NB4 (cell line): ENCODE measurements at regions not wholly inside any gene's neighbourhood (a gene's known extent, or its start where the extent isn't known, plus 50 kb on each side); places are given as distances from the start of the nearest gene placed in this dataset.

Source experiments
- DNase-seq: peaks from one replicate; pipeline ENCODE4 v3.0.0; 2010; ENCODE audit warnings: low read depth
- H3K4me3 ChIP-seq: one replicate; pipeline ENCODE4 v1.5.1; 2011; ENCODE audit warnings: mild to moderate bottlenecking, low read depth, low read length, moderate library complexity
- CTCF ChIP-seq: IDR thresholded peaks from one replicate; pipeline ENCODE4 v1.5.1; 2012; ENCODE audit warnings: low read depth, low read length
- MAX ChIP-seq: IDR thresholded peaks from 2 replicates; pipeline ENCODE4 v1.6.1; 2011; ENCODE audit warnings: low read depth, low read length
- MYC ChIP-seq: IDR thresholded peaks from 2 replicates; pipeline ENCODE4 v1.6.1; 2011; ENCODE audit warnings: low read depth, low read length
- POLR2A ChIP-seq: IDR thresholded peaks from 2 replicates; pipeline ENCODE4 v1.6.1; 2011; ENCODE audit warnings: mild to moderate bottlenecking; ENCODE audit not compliant: insufficient read length; ENCODE audit errors: extremely low read depth

GRCh38 chr2:146642066-146642465 is 1202.8 kb upstream of the ACVR2A start:
- no peak overlapping the region for H3K4me3 ChIP-seq
- no peak for DNase-seq
- TF ChIP-seq MAX (no peak), POLR2A (no peak), MYC (no peak), CTCF (no peak)

- H3K4me3 ChIP-seq: no peak overlapping the region
These were observed 1210.4 kb upstream of the ACVR2A start for GRCh38 chr2:146634230-146635097.

GRCh38 chr2:146633159-146633558 is 1211.7 kb upstream of the ACVR2A start:
- TF ChIP-seq POLR2A (no peak), MAX (no peak), MYC (no peak), CTCF (no peak)
- DNase-seq: no peak
- no peak overlapping the region for H3K4me3 ChIP-seq

More at GRCh38 chr2:146634230-146635097, 1210.4 kb upstream of the ACVR2A start:
- TF ChIP-seq MAX: no peak
- TF ChIP-seq CTCF: no peak
- no peak for TF ChIP-seq POLR2A
- TF ChIP-seq MYC: no peak
- no peak for DNase-seq

- H3K4me3 ChIP-seq: no peak overlapping the region
- DNase-seq: no peak
- TF ChIP-seq POLR2A (no peak), MAX (no peak), MYC (no peak), CTCF (no peak)
These were observed 1212.1 kb upstream of the ACVR2A start for GRCh38 chr2:146632707-146633106.

GRCh38 chr2:146624430-146625160 is 1220.2 kb upstream of the ACVR2A start:
- no peak overlapping the region for H3K4me3 ChIP-seq
- TF ChIP-seq POLR2A: no peak
- no peak for DNase-seq

- H3K4me3 ChIP-seq: no peak overlapping the region
- TF ChIP-seq POLR2A: no peak
- no peak for TF ChIP-seq CTCF
- no peak for TF ChIP-seq MAX
- TF ChIP-seq MYC: no peak
- no peak for DNase-seq
These were observed 1221.1 kb upstream of the ACVR2A start for GRCh38 chr2:146623771-146624170.
